H1 (cell line): ENCODE measurements at regions not wholly inside any gene's neighbourhood (a gene's known extent, or its start where the extent isn't known, plus 50 kb on each side); places are given as distances from the start of the nearest gene placed in this dataset.

Source experiments
- CTCF ChIA-PET: fragments of 300-600 bp; sonication (Branson Sonifier 250); formaldehyde crosslinking; loops from one replicate; lab custom pipeline; 2021; ENCODE audit not compliant: partially characterized antibody; lab: Charles Lee
- POLR2A ChIA-PET: fragments of 300-600 bp; sonication (Branson Sonifier 250); formaldehyde crosslinking; loops from one replicate; lab custom pipeline; 2021; ENCODE audit warnings: inconsistent platforms; ENCODE audit not compliant: partially characterized antibody; lab: Charles Lee
- DNase-seq, 2 experiments: peaks; one replicate each; pipeline versions ENCODE4 v3.0.0 to v3.0.0-alpha.2; 2010 to 2022; ENCODE audit warnings: low spot score in 2 of 2, low read depth in 1 of 2, mixed read lengths in 1 of 2
- FAIRE-seq: peaks from 2 replicates; lab custom pipeline; 2011; peaks lifted over from hg19 to GRCh38; lab: Jason Lieb, UNC
- H2AFZ ChIP-seq: 2 replicates; pipeline ENCODE4 v1.8.1; 2012; ENCODE audit warnings: low read length, inconsistent platforms
- H2AK5ac ChIP-seq: 2 replicates; pipeline ENCODE4 v1.6.1; 2013; ENCODE audit warnings: low read depth, low read length
- H2BK120ac ChIP-seq: replicated peaks from 2 replicates; pipeline ENCODE3; 2013; ENCODE audit warnings: low read depth, low read length, inconsistent platforms
- H2BK12ac ChIP-seq: 2 replicates; pipeline ENCODE4 v1.6.1; 2013; ENCODE audit warnings: low read depth, low read length
- H2BK15ac ChIP-seq: 2 replicates; pipeline ENCODE4 v1.6.1; 2013; ENCODE audit warnings: low read length
- H2BK20ac ChIP-seq: 2 replicates; pipeline ENCODE4 v1.6.1; 2013; ENCODE audit warnings: low read length
- H2BK5ac ChIP-seq: 2 replicates; pipeline ENCODE4 v1.6.1; 2013; ENCODE audit warnings: low read depth, low read length
- H3K14ac ChIP-seq: 2 replicates; pipeline ENCODE4 v1.6.1; 2013; ENCODE audit warnings: inconsistent platforms; ENCODE audit not compliant: insufficient read length
- H3K18ac ChIP-seq: 2 replicates; pipeline ENCODE4 v1.6.1; 2013; ENCODE audit warnings: low read length; ENCODE audit errors: extremely low read depth
- H3K23ac ChIP-seq: 2 replicates; pipeline ENCODE4 v1.6.1; 2013; ENCODE audit warnings: inconsistent platforms; ENCODE audit not compliant: insufficient read length
- H3K23me2 ChIP-seq: 2 replicates; pipeline ENCODE4 v1.6.1; 2013; ENCODE audit warnings: low read depth, low read length
- H3K27ac ChIP-seq: 2 replicates; pipeline ENCODE4 v1.6.1; 2011; ENCODE audit warnings: low read depth, low read length, inconsistent platforms
- H3K27me3 ChIP-seq, 4 experiments: replicated peaks in 1 of 4; 1 replicate in 1 of 4; 2 replicates in 3 of 4; pipeline versions ENCODE4 v1.6.1 to v1.8.1; 2011 to 2013; ENCODE audit warnings: low read length in 3 of 4, mild to moderate bottlenecking in 3 of 4, inconsistent platforms in 2 of 4, mixed read lengths in 2 of 4, moderate library complexity in 1 of 4; ENCODE audit not compliant: control insufficient read depth in 3 of 4, insufficient read depth in 3 of 4; ENCODE audit errors: extremely low read depth in 1 of 4
- H3K36me3 ChIP-seq, 4 experiments: 2 replicates each; pipeline versions ENCODE4 v1.6.1 to v1.8.1; 2011 to 2013; ENCODE audit warnings: mild to moderate bottlenecking in 4 of 4, low read length in 3 of 4, moderate library complexity in 2 of 4, control low read depth in 1 of 4, inconsistent platforms in 1 of 4; ENCODE audit not compliant: insufficient read depth in 4 of 4, control insufficient read depth in 2 of 4
- H3K4ac ChIP-seq: replicated peaks from 2 replicates; pipeline ENCODE3; 2013; ENCODE audit warnings: low read length, low read depth, mixed read lengths, inconsistent platforms; ENCODE audit not compliant: insufficient read length
- H3K4me1 ChIP-seq, 4 experiments: replicated peaks in 1 of 4; 1 replicate in 1 of 4; 2 replicates in 3 of 4; pipeline versions ENCODE4 v1.6.1 to v1.8.1; 2011 to 2013; ENCODE audit warnings: low read length in 3 of 4, inconsistent platforms in 2 of 4, mixed read lengths in 1 of 4; ENCODE audit not compliant: insufficient read depth in 4 of 4, control insufficient read depth in 3 of 4
- H3K4me2 ChIP-seq, 2 experiments: 2 replicates each; pipeline versions ENCODE4 v1.6.1 to v1.8.1; 2011 to 2013; ENCODE audit warnings: low read depth in 2 of 2, low read length in 2 of 2, control low read depth in 1 of 2, inconsistent platforms in 1 of 2, mild to moderate bottlenecking in 1 of 2; ENCODE audit not compliant: insufficient read depth in 1 of 2
- H3K4me3 ChIP-seq, 4 experiments: fragments of 200-600, 300-600 bp in 1 of 4; sonication (generic), shearing (Covaris generic), sonication (Bioruptor Twin) in 1 of 4; 2 replicates each; pipeline versions ENCODE4 v1.5.1 to v1.8.1; 2011 to 2016; ENCODE audit warnings: low read length in 4 of 4, low read depth in 3 of 4, control low read depth in 2 of 4, inconsistent platforms in 2 of 4, mild to moderate bottlenecking in 2 of 4, mixed read lengths in 1 of 4, moderate library complexity in 1 of 4; ENCODE audit not compliant: insufficient read depth in 2 of 4; ENCODE audit errors: extremely low read depth in 1 of 4
- H3K56ac ChIP-seq: replicated peaks from 2 replicates; pipeline ENCODE3; 2013; ENCODE audit warnings: low read depth, mild to moderate bottlenecking, mixed read lengths, low read length, inconsistent platforms; ENCODE audit not compliant: insufficient read length
- H3K79me1 ChIP-seq: 2 replicates; pipeline ENCODE4 v1.6.1; 2013; ENCODE audit warnings: low read depth, low read length, control low read depth
- H3K79me2 ChIP-seq, 2 experiments: 2 replicates each; pipeline versions ENCODE4 v1.6.1 to v1.8.1; 2012 to 2013; ENCODE audit warnings: low read length in 2 of 2, mild to moderate bottlenecking in 2 of 2, inconsistent platforms in 1 of 2; ENCODE audit not compliant: insufficient read depth in 2 of 2, control insufficient read depth in 1 of 2
- H3K9ac ChIP-seq, 4 experiments: replicated peaks in 1 of 4; 1 replicate in 1 of 4; 2 replicates in 3 of 4; pipeline versions ENCODE4 v1.6.1 to v1.8.1; 2011 to 2013; ENCODE audit warnings: low read depth in 3 of 4, low read length in 3 of 4, control low read depth in 2 of 4, mild to moderate bottlenecking in 2 of 4, moderate library complexity in 2 of 4, inconsistent platforms in 1 of 4; ENCODE audit errors: extremely low read depth in 1 of 4
- H3K9me3 ChIP-seq, 2 experiments: 2 replicates each; pipeline versions ENCODE4 v1.6.1 to v1.8.1; 2012 to 2013; ENCODE audit warnings: mild to moderate bottlenecking in 2 of 2, moderate library complexity in 2 of 2, control low read depth in 1 of 2, inconsistent platforms in 1 of 2, low read depth in 1 of 2, low read length in 1 of 2, mixed read lengths in 1 of 2; ENCODE audit not compliant: insufficient read depth in 2 of 2
- H4K20me1 ChIP-seq, 2 experiments: replicated peaks in 1 of 2; 2 replicates each; pipeline versions ENCODE3 to v1.8.1; 2011 to 2013; ENCODE audit warnings: inconsistent platforms in 2 of 2, low read length in 2 of 2, mild to moderate bottlenecking in 1 of 2; ENCODE audit not compliant: insufficient read depth in 2 of 2, control insufficient read depth in 1 of 2
- H4K5ac ChIP-seq: 2 replicates; pipeline ENCODE4 v1.6.1; 2013; ENCODE audit warnings: low read length, low read depth, mixed read lengths, inconsistent platforms; ENCODE audit not compliant: insufficient read length
- H4K8ac ChIP-seq: 2 replicates; pipeline ENCODE4 v1.8.0; 2013; ENCODE audit warnings: mild to moderate bottlenecking, moderate library complexity, low read length, inconsistent platforms; ENCODE audit not compliant: insufficient read depth; ENCODE audit errors: extremely low read depth
- H4K91ac ChIP-seq: replicated peaks from 2 replicates; pipeline ENCODE3; 2013; ENCODE audit warnings: low read length, mixed read lengths, inconsistent platforms; ENCODE audit not compliant: insufficient read length
- EZH2 ChIP-seq: fragments of 200-600 bp; sonication (generic); IDR thresholded peaks from 2 replicates; pipeline ENCODE4 v1.7.1; 2012; ENCODE audit warnings: low read depth, mild to moderate bottlenecking, moderate library complexity, low read length, inconsistent platforms; ENCODE audit not compliant: severe bottlenecking
- GABPA ChIP-seq: IDR thresholded peaks from 2 replicates; pipeline ENCODE4 v1.6.1; 2011; ENCODE audit warnings: mild to moderate bottlenecking, low read length, moderate library complexity, borderline replicate concordance; ENCODE audit not compliant: insufficient read depth
- KDM5A ChIP-seq: fragments of 200-600 bp; IDR thresholded peaks from 2 replicates; pipeline ENCODE4 v1.7.1; 2012; ENCODE audit warnings: mild to moderate bottlenecking, low read length, inconsistent platforms, mixed read lengths
- SAP30 ChIP-seq: fragments of 300-600 bp; sonication (generic); IDR thresholded peaks from 2 replicates; pipeline ENCODE4 v1.7.1; 2012; ENCODE audit warnings: low read length, moderate library complexity, mild to moderate bottlenecking, inconsistent platforms; ENCODE audit not compliant: insufficient read depth, insufficient replicate concordance
- WGBS, 2 experiments: shearing (Covaris generic) in 1 of 2; methylation state at CpG; one replicate each; pipeline versions ENCODE4 v1.1.6 to v1.1.7; 2013 to 2015; ENCODE audit warnings: low lambda C conversion rate in 2 of 2, mixed read lengths in 2 of 2, inconsistent platforms in 1 of 2, low coverage in 1 of 2, missing lambda C conversion rate in 1 of 2; ENCODE audit not compliant: insufficient replicate concordance in 2 of 2, insufficient coverage in 1 of 2, insufficient read length in 1 of 2; ENCODE audit errors: extremely low coverage in 1 of 2, missing lambda C conversion rate in 1 of 2; 5-methylcytosine and 5-hydroxymethylcytosine counted together

DNA sequence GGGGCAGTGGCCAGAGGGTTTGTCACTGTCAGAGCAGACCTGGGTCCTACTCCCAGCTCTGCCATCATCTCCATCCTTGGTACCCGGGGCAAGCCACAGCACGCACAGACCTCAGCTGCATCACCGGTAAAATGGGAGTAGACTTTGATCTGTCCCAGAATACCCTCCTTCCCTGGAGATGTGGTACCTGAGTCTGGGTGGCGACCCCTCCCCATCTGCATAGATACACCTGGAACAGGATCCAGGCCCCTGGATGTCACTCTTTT is 64.0 kb downstream of the ZFP36L2 start:
- no peak overlapping the region for H4K8ac ChIP-seq
- POLR2A ChIA-PET = interaction anchor here (0.7 kb wide), 1 partner anchor 62 kb away, joined by 4 read pairs; no protein-coding TSS in a partner anchor
- no peaks in the 10 kb centered on the region for H3K27me3 ChIP-seq
- H3K4me3 ChIP-seq = no peak overlapping the region
- no peak overlapping the region for H2AK5ac ChIP-seq
- no peak overlapping the region for H3K23ac ChIP-seq
- no peak overlapping the region for H2BK15ac ChIP-seq
- no peak overlapping the region for H4K5ac ChIP-seq
- no peak overlapping the region for H3K27ac ChIP-seq
- H3K4me1 ChIP-seq = peaks cover 0 to 11% (median 5%) of the 10 kb centered on the region in 4 experiments; a peak in 4 of 7 replicates
- no peaks in the 10 kb centered on the region for H3K79me2 ChIP-seq
- no peak overlapping the region for H3K9ac ChIP-seq
- no peak overlapping the region for H2BK12ac ChIP-seq
- H2AFZ ChIP-seq = no peak overlapping the region
- H2BK120ac ChIP-seq = no peak overlapping the region
- no peak overlapping the region for H2BK5ac ChIP-seq
- H3K23me2 ChIP-seq = no peaks in the 10 kb centered on the region
- no peak overlapping the region for H2BK20ac ChIP-seq
- H3K4me2 ChIP-seq = no peak overlapping the region
- no peaks in the 10 kb centered on the region for H3K36me3 ChIP-seq
- no peak overlapping the region for H4K91ac ChIP-seq
- TF ChIP-seq SAP30 (no peak), GABPA (no peak), EZH2 (no peak), KDM5A (no peak)
- TF ChIP-seq, all 59 proteins: peak for 0
- no peak overlapping the region for H3K14ac ChIP-seq
- no peak overlapping the region for H3K4ac ChIP-seq
- no peak overlapping the region for H3K56ac ChIP-seq
- WGBS, 2 experiments = 89% methylated on average over 4 of the region's 4 CpGs; no CpG with 5 or more reads in 1 of the 2 experiments
- H3K18ac ChIP-seq = no peak overlapping the region
- CTCF ChIA-PET = interaction anchor here (0.6 to 3.0 kb wide), 12 partner anchors 8 to 231 kb away, joined by 3 to 23 read pairs (median 4); no protein-coding TSS in a partner anchor
- no peaks in the 10 kb centered on the region for H3K79me1 ChIP-seq
- no peak for DNase-seq
- H3K9me3 ChIP-seq = no peaks in the 10 kb centered on the region
- FAIRE-seq = no peak
- H4K20me1 ChIP-seq = no peaks in the 10 kb centered on the region
